ENCODE measurements at regions not wholly inside any gene's neighbourhood (a gene's known extent, or its start where the extent isn't known, plus 50 kb on each side); places are given as distances from the start of the nearest gene placed in this dataset.

DNA sequence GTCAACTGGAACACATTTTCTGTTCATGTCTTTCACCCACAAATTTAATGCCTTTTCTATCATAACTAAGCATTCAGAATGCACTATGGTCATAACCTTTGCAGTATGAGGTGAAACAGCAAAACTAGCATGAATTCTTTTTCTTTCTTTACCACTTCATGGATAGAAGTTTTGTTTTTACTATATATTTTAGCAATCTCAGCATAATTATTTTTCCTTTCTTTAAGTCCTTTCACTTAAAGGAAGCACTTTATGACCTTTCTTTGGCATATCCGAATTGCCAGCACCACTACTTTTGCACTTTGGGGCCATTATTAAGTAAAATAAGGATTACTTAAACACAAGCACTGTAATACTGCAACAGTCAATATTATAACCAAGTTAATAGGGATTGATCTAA lies 115.1 kb upstream of the DKK2 start:
- Histone ChIP-seq H3K36me3 (no peaks in the 10 kb centered on the region), H3K9me3 (no peaks in the 10 kb centered on the region), H3K27me3 (no peaks in the 10 kb centered on the region), H3K4me1 (no peaks in the 10 kb centered on the region), H3K27ac (no peak overlapping the region), H3K4me3 (no peak overlapping the region)
- no peak for DNase-seq
- in situ Hi-C loops (cut with MboI; ENCODE audit: low sequenced_read_pairs in 4 of 4) (no loop called here), intact Hi-C loops (cut with DNase I; ENCODE audit: low total_unique reads) (no loop called here)
- ATAC-seq = no peak
- TF ChIP-seq, protein P1, sequence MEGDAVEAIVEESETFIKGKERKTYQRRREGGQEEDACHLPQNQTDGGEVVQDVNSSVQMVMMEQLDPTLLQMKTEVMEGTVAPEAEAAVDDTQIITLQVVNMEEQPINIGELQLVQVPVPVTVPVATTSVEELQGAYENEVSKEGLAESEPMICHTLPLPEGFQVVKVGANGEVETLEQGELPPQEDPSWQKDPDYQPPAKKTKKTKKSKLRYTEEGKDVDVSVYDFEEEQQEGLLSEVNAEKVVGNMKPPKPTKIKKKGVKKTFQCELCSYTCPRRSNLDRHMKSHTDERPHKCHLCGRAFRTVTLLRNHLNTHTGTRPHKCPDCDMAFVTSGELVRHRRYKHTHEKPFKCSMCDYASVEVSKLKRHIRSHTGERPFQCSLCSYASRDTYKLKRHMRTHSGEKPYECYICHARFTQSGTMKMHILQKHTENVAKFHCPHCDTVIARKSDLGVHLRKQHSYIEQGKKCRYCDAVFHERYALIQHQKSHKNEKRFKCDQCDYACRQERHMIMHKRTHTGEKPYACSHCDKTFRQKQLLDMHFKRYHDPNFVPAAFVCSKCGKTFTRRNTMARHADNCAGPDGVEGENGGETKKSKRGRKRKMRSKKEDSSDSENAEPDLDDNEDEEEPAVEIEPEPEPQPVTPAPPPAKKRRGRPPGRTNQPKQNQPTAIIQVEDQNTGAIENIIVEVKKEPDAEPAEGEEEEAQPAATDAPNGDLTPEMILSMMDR (IDR thresholded peaks at IDR 0.05 in 4 of 5, conservative IDR thresholded peaks at IDR 0.05 in 1 of 5) = no peak
- no peak for TF ChIP-seq POLR2A (IDR thresholded peaks at IDR 0.05)

DNA sequence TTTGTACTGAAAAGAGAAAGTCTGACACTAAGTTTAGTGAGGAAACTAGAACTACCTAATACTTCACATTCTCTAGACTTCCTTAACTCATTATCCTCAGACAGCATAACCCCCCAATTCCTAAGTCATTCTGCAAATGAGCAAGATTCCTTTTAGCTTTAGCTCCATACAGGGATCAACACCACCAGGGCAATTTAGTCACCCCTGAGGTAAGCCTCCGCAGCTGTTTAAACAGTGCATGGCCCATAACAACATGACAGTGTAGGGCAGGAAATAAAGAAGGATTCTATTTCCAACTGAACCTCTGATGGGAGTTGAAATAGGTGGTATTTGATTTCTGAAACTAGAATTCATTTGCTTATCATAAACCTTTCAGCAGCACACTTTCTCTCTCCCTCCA lies 112.8 kb upstream of the DKK2 start:
- in situ Hi-C loops (cut with MboI; ENCODE audit: low sequenced_read_pairs in 4 of 4) = no loop called here
- H3K9me3 ChIP-seq = no peaks in the 10 kb centered on the region
- H3K27ac ChIP-seq = no peak overlapping the region
- TF ChIP-seq, protein P1 (IDR thresholded peaks at IDR 0.05 in 4 of 5, conservative IDR thresholded peaks at IDR 0.05 in 1 of 5) = no peak
- TF ChIP-seq POLR2A (IDR thresholded peaks at IDR 0.05) = no peak
- H3K27me3 ChIP-seq = no peaks in the 10 kb centered on the region
- DNase-seq (no peak), ATAC-seq (no peak)
- H3K4me3 ChIP-seq = no peak overlapping the region
- H3K36me3 ChIP-seq = no peaks in the 10 kb centered on the region
- H3K4me1 ChIP-seq = no peaks in the 10 kb centered on the region
- intact Hi-C loops (cut with DNase I; ENCODE audit: low total_unique reads) = no loop called here

DNA sequence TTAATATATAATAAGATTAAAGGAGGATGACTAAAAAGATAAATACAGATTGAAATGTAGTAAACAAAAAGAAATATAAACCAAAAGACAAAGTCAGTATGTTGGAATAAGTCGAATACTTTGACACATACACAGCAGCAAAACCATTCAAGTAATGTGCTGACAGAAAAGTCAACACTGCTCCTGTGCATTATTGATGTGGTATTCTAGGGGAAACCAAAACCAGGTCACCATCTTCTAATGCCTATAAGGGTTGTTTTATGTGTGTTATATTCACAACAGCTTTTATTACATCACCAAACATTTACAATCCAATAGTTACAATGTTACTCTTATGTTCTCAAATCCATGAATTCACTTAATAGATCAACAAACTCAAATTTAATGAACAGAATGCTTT lies 111.8 kb upstream of the DKK2 start:
- H3K27me3 ChIP-seq = no peaks in the 10 kb centered on the region
- no peak overlapping the region for H3K27ac ChIP-seq
- ATAC-seq (no peak), DNase-seq (no peak)
- H3K36me3 ChIP-seq = no peaks in the 10 kb centered on the region
- intact Hi-C loops (cut with DNase I; ENCODE audit: low total_unique reads) = no loop called here
- H3K4me3 ChIP-seq = no peak overlapping the region
- in situ Hi-C loops (cut with MboI; ENCODE audit: low sequenced_read_pairs in 4 of 4) = no loop called here
- TF ChIP-seq, protein P1 (IDR thresholded peaks at IDR 0.05 in 4 of 5, conservative IDR thresholded peaks at IDR 0.05 in 1 of 5) = no peak
- no peak for TF ChIP-seq POLR2A (IDR thresholded peaks at IDR 0.05)
- no peaks in the 10 kb centered on the region for H3K4me1 ChIP-seq
- H3K9me3 ChIP-seq = no peaks in the 10 kb centered on the region

DNA sequence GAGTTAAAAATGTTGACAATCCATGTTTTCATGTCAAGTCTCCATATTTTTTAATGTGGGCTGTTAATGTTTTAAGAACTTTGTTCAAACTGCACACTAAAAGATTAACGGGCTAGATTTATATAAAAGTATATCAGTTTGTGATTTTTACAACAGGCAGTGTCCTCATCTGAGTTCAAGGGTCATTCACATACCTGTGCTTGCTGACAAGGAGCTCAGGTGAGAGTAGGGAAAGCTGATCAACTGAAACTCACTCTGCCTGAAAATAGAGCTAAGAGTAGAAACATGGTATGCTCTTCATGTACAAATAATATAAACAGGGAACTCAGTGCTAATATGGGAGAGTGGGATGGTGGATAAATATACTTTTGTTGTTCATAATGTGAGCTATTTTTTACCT lies 102.3 kb upstream of the DKK2 start:
- no peaks in the 10 kb centered on the region for H3K4me1 ChIP-seq
- H3K36me3 ChIP-seq = no peaks in the 10 kb centered on the region
- in situ Hi-C loops (cut with MboI; ENCODE audit: low sequenced_read_pairs in 4 of 4) (no loop called here), intact Hi-C loops (cut with DNase I; ENCODE audit: low total_unique reads) (no loop called here)
- no peak overlapping the region for H3K27ac ChIP-seq
- no peaks in the 10 kb centered on the region for H3K27me3 ChIP-seq
- no peak for ATAC-seq
- DNase-seq = no peak
- no peaks in the 10 kb centered on the region for H3K9me3 ChIP-seq
- TF ChIP-seq, protein P1 (IDR thresholded peaks at IDR 0.05 in 4 of 5, conservative IDR thresholded peaks at IDR 0.05 in 1 of 5) = no peak
- TF ChIP-seq POLR2A (IDR thresholded peaks at IDR 0.05) = no peak
- H3K4me3 ChIP-seq = no peak overlapping the region

DNA sequence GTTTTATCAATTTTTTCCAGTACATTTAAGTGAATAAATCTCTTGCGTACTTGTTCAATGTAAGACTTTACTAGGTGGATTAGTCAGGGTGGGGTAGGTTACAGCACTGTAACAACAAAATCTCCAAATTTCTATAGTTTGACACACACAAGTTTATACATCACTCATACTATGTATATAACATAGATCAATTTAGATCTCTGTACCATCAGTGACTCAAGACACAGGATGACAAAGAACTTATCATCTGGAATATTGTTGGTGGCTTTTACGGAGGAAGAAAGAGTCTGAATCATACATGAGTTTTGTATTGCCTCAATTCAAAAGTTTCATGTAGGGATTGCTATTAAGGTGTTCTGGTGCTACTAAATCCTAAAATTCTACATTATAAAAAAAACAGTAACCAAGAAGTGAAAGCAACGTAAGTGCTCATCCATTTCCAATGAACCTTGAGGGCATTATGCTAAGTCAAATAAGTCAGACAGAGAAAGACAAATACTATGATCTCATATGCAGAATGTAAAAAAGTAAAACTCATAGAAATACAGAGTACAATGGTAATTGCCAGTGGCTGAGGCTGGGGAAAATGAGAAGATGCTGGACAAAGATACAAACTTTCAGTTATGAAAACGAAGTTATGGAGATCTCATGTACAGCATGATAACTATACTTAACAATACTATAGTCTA lies 98.0 kb upstream of the DKK2 start:
- intact Hi-C loops (cut with DNase I; ENCODE audit: low total_unique reads) = no loop called here
- TF ChIP-seq, protein P1 (IDR thresholded peaks at IDR 0.05 in 4 of 5, conservative IDR thresholded peaks at IDR 0.05 in 1 of 5) = no peak
- no peak for TF ChIP-seq POLR2A (IDR thresholded peaks at IDR 0.05)
- Histone ChIP-seq H3K4me1 (no peaks in the 10 kb centered on the region), H3K27ac (no peak overlapping the region), H3K36me3 (no peaks in the 10 kb centered on the region), H3K27me3 (no peaks in the 10 kb centered on the region), H3K4me3 (no peak overlapping the region), H3K9me3 (no peaks in the 10 kb centered on the region)
- in situ Hi-C loops (cut with MboI; ENCODE audit: low sequenced_read_pairs in 4 of 4) = no loop called here
- ATAC-seq (no peak), DNase-seq (no peak)

Measured in gastrocnemius medialis (tissue), 4 donors.